Muscle layer of colon (tissue), 2 donors: ENCODE measurements at regions not wholly inside any gene's neighbourhood (a gene's known extent, or its start where the extent isn't known, plus 50 kb on each side); places are given as distances from the start of the nearest gene placed in this dataset.

Experiments
- H3K27ac ChIP-seq: one replicate; pipeline ENCODE4 v1.7.0; 2013; ENCODE audit warnings: low read depth, mild to moderate bottlenecking, low read length, moderate library complexity
- H3K27me3 ChIP-seq, 2 donors: one replicate each; pipeline ENCODE4 v1.7.0; 2013; ENCODE audit warnings: low read length in 2 of 2, mild to moderate bottlenecking in 2 of 2; ENCODE audit not compliant: insufficient read depth in 2 of 2, control insufficient read depth in 1 of 2
- H3K36me3 ChIP-seq: one replicate; pipeline ENCODE4 v1.7.0; 2013; ENCODE audit warnings: mild to moderate bottlenecking, low read length; ENCODE audit not compliant: insufficient read depth
- H3K4me1 ChIP-seq: one replicate; pipeline ENCODE4 v1.7.0; 2013; ENCODE audit warnings: mild to moderate bottlenecking, low read length; ENCODE audit not compliant: insufficient read depth
- H3K4me3 ChIP-seq, 2 donors: one replicate each; pipeline ENCODE4 v1.7.0; 2013; ENCODE audit warnings: low read length in 2 of 2, low read depth in 1 of 2, mild to moderate bottlenecking in 1 of 2, moderate library complexity in 1 of 2
- H3K9ac ChIP-seq: one replicate; pipeline ENCODE4 v1.7.0; 2013; ENCODE audit warnings: low read length
- H3K9me3 ChIP-seq: one replicate; pipeline ENCODE4 v1.7.0; 2013; ENCODE audit warnings: mild to moderate bottlenecking, low read length
- donor health status: abdominal sarcoma.
- donor health status: Adenocarcinoma of cecum.

DNA sequence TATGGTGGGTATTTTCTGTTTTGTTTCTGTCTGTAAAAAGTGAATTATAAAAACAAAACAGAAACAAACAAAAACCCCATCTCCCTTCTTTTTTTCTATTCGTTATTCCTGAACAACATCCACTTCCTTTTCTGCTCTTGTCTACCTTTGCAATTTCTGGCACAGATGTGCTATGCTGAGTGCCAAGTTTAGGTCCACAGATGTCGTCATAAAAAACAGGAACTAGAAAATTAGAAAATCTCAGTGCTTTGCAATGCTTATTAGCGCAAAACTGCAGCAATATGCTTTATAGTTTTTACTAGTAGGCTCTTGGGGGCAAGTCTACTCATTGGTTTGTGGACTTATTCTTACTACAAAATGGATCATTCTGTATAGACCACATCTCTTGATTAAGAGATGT, 94.2 kb upstream of the PRKCQ start:
- Histone ChIP-seq H3K9ac (no peak overlapping the region), H3K27ac (no peak overlapping the region), H3K9me3 (no peaks in the 10 kb centered on the region), H3K4me3 (no peak overlapping the region), H3K4me1 (no peaks in the 10 kb centered on the region), H3K27me3 (peaks cover 0 to 3% of the 10 kb centered on the region in 2 donors), H3K36me3 (no peaks in the 10 kb centered on the region)

DNA sequence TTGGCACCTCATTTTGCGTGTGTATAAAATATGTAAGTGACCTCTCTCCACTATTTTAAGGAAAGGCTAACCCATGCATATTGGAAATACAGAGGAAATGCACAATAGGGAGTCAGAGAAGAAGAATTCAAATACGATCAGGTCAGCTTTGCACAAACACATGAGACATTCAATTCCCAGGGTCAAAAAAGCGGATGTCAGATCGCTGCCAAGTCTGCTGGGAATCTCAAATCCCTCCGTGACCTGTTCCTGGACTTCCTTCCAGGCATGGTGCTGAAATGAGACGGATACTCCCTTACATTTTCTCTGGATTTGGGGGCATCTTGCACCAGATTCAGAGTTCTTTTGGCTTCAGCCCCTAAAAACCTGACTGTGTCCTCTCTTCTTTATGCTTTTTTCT, 91.9 kb upstream of the PRKCQ start:
- H3K9me3 ChIP-seq: no peaks in the 10 kb centered on the region
- no peak overlapping the region for H3K9ac ChIP-seq
- H3K36me3 ChIP-seq: no peaks in the 10 kb centered on the region
- H3K27me3 ChIP-seq: peaks cover 0 to 3% of the 10 kb centered on the region in 2 donors
- no peak overlapping the region for H3K4me3 ChIP-seq
- no peak overlapping the region for H3K27ac ChIP-seq
- H3K4me1 ChIP-seq: no peaks in the 10 kb centered on the region

- no peaks in the 10 kb centered on the region for H3K27me3 ChIP-seq
- no peak overlapping the region for H3K9ac ChIP-seq
- H3K4me1 ChIP-seq: no peaks in the 10 kb centered on the region
- H3K4me3 ChIP-seq: no peak overlapping the region
- H3K9me3 ChIP-seq: no peaks in the 10 kb centered on the region
- no peaks in the 10 kb centered on the region for H3K36me3 ChIP-seq
- no peak overlapping the region for H3K27ac ChIP-seq
These were observed 89.3 kb upstream of the PRKCQ start for GRCh38 chr10:6669269-6669859.

DNA sequence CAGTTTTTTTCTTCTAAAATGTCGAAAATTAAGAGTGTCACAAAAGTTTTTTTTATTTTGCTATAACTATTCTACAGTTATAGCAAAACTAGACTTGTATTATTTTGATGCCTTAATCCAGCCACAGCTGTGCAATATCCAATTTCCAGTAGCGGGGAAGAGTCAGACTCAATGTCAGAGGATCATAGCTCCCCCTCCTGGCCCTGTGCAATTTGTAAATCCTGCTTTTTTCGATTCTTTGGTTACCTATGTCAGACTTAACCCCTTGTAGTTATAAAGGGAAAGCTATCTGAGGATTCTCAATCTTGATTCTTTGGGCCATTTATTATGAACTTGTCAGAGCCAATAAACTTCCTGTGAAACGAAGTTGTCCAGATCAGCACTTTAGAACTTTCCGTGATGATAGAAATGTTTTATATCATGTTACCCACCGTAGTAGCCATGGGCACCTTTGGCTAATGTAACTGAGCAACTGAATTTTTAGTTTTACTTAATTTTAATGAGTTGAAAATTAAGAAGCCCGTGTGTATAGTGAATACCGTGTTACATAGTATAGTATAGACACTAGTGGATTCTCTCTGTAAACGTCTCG, 87.7 kb upstream of the PRKCQ start:
- Histone ChIP-seq H3K9me3 (no peaks in the 10 kb centered on the region), H3K36me3 (no peaks in the 10 kb centered on the region), H3K9ac (no peak overlapping the region), H3K4me3 (no peak overlapping the region), H3K4me1 (no peaks in the 10 kb centered on the region), H3K27ac (no peak overlapping the region), H3K27me3 (no peaks in the 10 kb centered on the region)

- no peak overlapping the region for H3K9ac ChIP-seq
- H3K27me3 ChIP-seq: no peaks in the 10 kb centered on the region
- H3K4me1 ChIP-seq: no peaks in the 10 kb centered on the region
- no peaks in the 10 kb centered on the region for H3K9me3 ChIP-seq
- no peak overlapping the region for H3K27ac ChIP-seq
- no peaks in the 10 kb centered on the region for H3K36me3 ChIP-seq
- H3K4me3 ChIP-seq: no peak overlapping the region
These were observed 87.1 kb upstream of the PRKCQ start for GRCh38 chr10:6667150-6667549.

- no peaks in the 10 kb centered on the region for H3K27me3 ChIP-seq
- no peak overlapping the region for H3K9ac ChIP-seq
- no peaks in the 10 kb centered on the region for H3K4me1 ChIP-seq
- H3K36me3 ChIP-seq: no peaks in the 10 kb centered on the region
- H3K4me3 ChIP-seq: no peak overlapping the region
- H3K27ac ChIP-seq: no peak overlapping the region
- H3K9me3 ChIP-seq: no peaks in the 10 kb centered on the region
These were observed 85.8 kb upstream of the PRKCQ start for GRCh38 chr10:6665847-6666246.

- no peak overlapping the region for H3K27ac ChIP-seq
- no peaks in the 10 kb centered on the region for H3K4me1 ChIP-seq
- no peaks in the 10 kb centered on the region for H3K27me3 ChIP-seq
- H3K9ac ChIP-seq: no peak overlapping the region
- H3K4me3 ChIP-seq: no peak overlapping the region
- no peaks in the 10 kb centered on the region for H3K36me3 ChIP-seq
- H3K9me3 ChIP-seq: no peaks in the 10 kb centered on the region
These were observed 80.4 kb upstream of the PRKCQ start for GRCh38 chr10:6660460-6660859.

- Histone ChIP-seq H3K36me3 (no peaks in the 10 kb centered on the region), H3K4me3 (no peak overlapping the region), H3K4me1 (no peaks in the 10 kb centered on the region), H3K27ac (no peak overlapping the region), H3K27me3 (no peaks in the 10 kb centered on the region), H3K9me3 (no peaks in the 10 kb centered on the region), H3K9ac (no peak overlapping the region)
These were observed 79.4 kb upstream of the PRKCQ start for GRCh38 chr10:6659451-6659850.

DNA sequence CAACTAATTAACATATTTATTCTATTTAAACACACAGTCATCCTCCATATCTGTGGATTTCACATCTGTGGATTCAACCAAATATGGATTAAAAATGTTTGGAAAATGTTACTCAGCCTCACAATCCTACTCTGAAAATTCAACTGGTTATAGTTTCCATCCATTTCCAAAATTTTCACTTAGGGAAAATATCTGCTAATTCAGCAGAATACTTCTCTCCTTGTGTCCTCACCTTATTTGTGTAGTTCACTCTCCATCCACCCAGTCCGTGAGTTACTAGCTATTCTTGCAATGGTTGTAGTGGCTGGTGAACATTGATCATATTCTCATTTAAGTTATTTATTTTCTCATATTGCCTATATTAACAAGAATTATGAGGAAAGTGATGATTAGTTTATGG, 77.6 kb upstream of the PRKCQ start:
- Histone ChIP-seq H3K27me3 (no peaks in the 10 kb centered on the region), H3K9ac (no peak overlapping the region), H3K36me3 (no peaks in the 10 kb centered on the region), H3K9me3 (no peaks in the 10 kb centered on the region), H3K4me1 (no peaks in the 10 kb centered on the region), H3K4me3 (no peak overlapping the region), H3K27ac (no peak overlapping the region)

GRCh38 chr10:6657196-6657595, 77.1 kb upstream of the PRKCQ start:
- no peak overlapping the region for H3K9ac ChIP-seq
- no peak overlapping the region for H3K4me3 ChIP-seq
- no peaks in the 10 kb centered on the region for H3K9me3 ChIP-seq
- no peaks in the 10 kb centered on the region for H3K4me1 ChIP-seq
- no peaks in the 10 kb centered on the region for H3K36me3 ChIP-seq
- no peak overlapping the region for H3K27ac ChIP-seq
- H3K27me3 ChIP-seq: no peaks in the 10 kb centered on the region

- Histone ChIP-seq H3K9me3 (no peaks in the 10 kb centered on the region), H3K9ac (no peak overlapping the region), H3K36me3 (no peaks in the 10 kb centered on the region), H3K4me3 (no peak overlapping the region), H3K4me1 (no peaks in the 10 kb centered on the region), H3K27me3 (no peaks in the 10 kb centered on the region), H3K27ac (no peak overlapping the region)
These were observed 74.5 kb upstream of the PRKCQ start for GRCh38 chr10:6654571-6654970.

DNA sequence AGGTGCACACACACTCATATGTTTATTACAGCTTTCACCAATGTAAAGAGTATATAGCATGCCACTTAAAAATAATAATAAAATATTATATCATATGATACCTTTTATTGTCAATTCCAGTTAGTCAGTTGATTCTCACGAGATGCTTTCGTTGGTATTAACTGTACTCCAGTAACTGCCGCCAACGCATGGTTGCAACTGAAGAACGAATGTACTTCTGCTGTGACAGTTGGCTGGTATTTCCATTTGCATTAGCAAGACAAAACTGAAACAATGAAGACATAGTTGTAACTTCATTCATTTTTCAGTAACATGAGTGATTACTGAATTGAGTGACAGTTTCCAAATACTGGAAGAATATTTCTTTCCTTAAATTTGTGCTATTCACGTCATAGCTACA, 70.5 kb upstream of the PRKCQ start:
- Histone ChIP-seq H3K36me3 (no peaks in the 10 kb centered on the region), H3K4me1 (no peaks in the 10 kb centered on the region), H3K9ac (no peak overlapping the region), H3K9me3 (no peaks in the 10 kb centered on the region), H3K27ac (no peak overlapping the region), H3K27me3 (peaks cover 0 to 6% of the 10 kb centered on the region in 2 donors), H3K4me3 (no peak overlapping the region)
